ENCODE measurements at regions not wholly inside any gene's neighbourhood (a gene's known extent, or its start where the extent isn't known, plus 50 kb on each side); places are given as distances from the start of the nearest gene placed in this dataset.

GRCh38 chr5:156259618-156260017, 67.3 kb upstream of the SGCD start:
- Mint-ChIP-seq H3K4me1 (ENCODE audit: low read depth) (no peaks in the 10 kb centered on the region), H3K27ac (no peak overlapping the region), H3K27me3 (peaks cover 9% of the 10 kb centered on the region), H3K36me3 (ENCODE audit: low read depth) (no peaks in the 10 kb centered on the region), H3K9me3 (no peaks in the 10 kb centered on the region), H3K4me3 (no peak overlapping the region)
- no peak for DNase-seq
- ChIA-PET CTCF (no interaction called here), POLR2A (no interaction called here)
- no peak overlapping the region for H3K4me3 ChIP-seq (ENCODE audit: low read length)
- no peaks in the 10 kb centered on the region for H3K9me3 ChIP-seq (ENCODE audit: control insufficient read depth in 1 of 2, insufficient read depth in 1 of 2, low read length in 2 of 2)
- TF ChIP-seq, protein P1, sequence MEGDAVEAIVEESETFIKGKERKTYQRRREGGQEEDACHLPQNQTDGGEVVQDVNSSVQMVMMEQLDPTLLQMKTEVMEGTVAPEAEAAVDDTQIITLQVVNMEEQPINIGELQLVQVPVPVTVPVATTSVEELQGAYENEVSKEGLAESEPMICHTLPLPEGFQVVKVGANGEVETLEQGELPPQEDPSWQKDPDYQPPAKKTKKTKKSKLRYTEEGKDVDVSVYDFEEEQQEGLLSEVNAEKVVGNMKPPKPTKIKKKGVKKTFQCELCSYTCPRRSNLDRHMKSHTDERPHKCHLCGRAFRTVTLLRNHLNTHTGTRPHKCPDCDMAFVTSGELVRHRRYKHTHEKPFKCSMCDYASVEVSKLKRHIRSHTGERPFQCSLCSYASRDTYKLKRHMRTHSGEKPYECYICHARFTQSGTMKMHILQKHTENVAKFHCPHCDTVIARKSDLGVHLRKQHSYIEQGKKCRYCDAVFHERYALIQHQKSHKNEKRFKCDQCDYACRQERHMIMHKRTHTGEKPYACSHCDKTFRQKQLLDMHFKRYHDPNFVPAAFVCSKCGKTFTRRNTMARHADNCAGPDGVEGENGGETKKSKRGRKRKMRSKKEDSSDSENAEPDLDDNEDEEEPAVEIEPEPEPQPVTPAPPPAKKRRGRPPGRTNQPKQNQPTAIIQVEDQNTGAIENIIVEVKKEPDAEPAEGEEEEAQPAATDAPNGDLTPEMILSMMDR (IDR thresholded peaks at IDR 0.05), result no peak
- no peaks in the 10 kb centered on the region for H3K4me1 ChIP-seq (ENCODE audit: insufficient read depth, low read length)
- no peaks in the 10 kb centered on the region for H3K27me3 ChIP-seq (ENCODE audit: control insufficient read depth in 1 of 2, insufficient read depth in 2 of 2, low read length in 2 of 2)
- ATAC-seq (ENCODE audit: poor library complexity), result no peak
- no peaks in the 10 kb centered on the region for H3K36me3 ChIP-seq (ENCODE audit: insufficient read depth, low read length)
- intact Hi-C loops (cut with DNase I, micrococcal nuclease), result no loop called here
- H3K27ac ChIP-seq (ENCODE audit: low read depth in 1 of 2, low read length in 2 of 2), result no peak overlapping the region

GRCh38 chr5:156261275-156261939, 65.6 kb upstream of the SGCD start:
- Histone ChIP-seq H3K4me3 (ENCODE audit: low read length) (no peak overlapping the region), H3K36me3 (ENCODE audit: insufficient read depth, low read length) (no peaks in the 10 kb centered on the region), H3K9me3 (ENCODE audit: control insufficient read depth in 1 of 2, insufficient read depth in 1 of 2, low read length in 2 of 2) (no peaks in the 10 kb centered on the region), H3K4me1 (ENCODE audit: insufficient read depth, low read length) (no peaks in the 10 kb centered on the region), H3K27ac (ENCODE audit: low read depth in 1 of 2, low read length in 2 of 2) (no peak overlapping the region), H3K27me3 (ENCODE audit: control insufficient read depth in 1 of 2, insufficient read depth in 2 of 2, low read length in 2 of 2) (no peaks in the 10 kb centered on the region)
- Mint-ChIP-seq H3K27ac (no peak overlapping the region), H3K27me3 (peaks cover 9% of the 10 kb centered on the region), H3K9me3 (peaks cover 2% of the 10 kb centered on the region), H3K36me3 (ENCODE audit: low read depth) (no peaks in the 10 kb centered on the region), H3K4me3 (no peak overlapping the region), H3K4me1 (ENCODE audit: low read depth) (no peaks in the 10 kb centered on the region)
- DNase-seq (no peak), ATAC-seq (ENCODE audit: poor library complexity) (no peak)
- TF ChIP-seq, protein P1 (IDR thresholded peaks at IDR 0.05), result no peak
- intact Hi-C loops (cut with DNase I, micrococcal nuclease), result no loop called here
- POLR2A ChIA-PET, result no interaction called here
- CTCF ChIA-PET, result no interaction called here

- no peaks in the 10 kb centered on the region for H3K36me3 ChIP-seq (ENCODE audit: insufficient read depth, low read length)
- ATAC-seq (ENCODE audit: poor library complexity) (no peak), DNase-seq (no peak)
- ChIA-PET POLR2A (no interaction called here), CTCF (no interaction called here)
- no peak overlapping the region for H3K27ac ChIP-seq (ENCODE audit: low read depth in 1 of 2, low read length in 2 of 2)
- TF ChIP-seq, protein P1 (IDR thresholded peaks at IDR 0.05), result no peak
- intact Hi-C loops (cut with DNase I, micrococcal nuclease), result no loop called here
- no peak overlapping the region for H3K4me3 ChIP-seq (ENCODE audit: low read length)
- no peaks in the 10 kb centered on the region for H3K27me3 Mint-ChIP-seq
- H3K9me3 ChIP-seq (ENCODE audit: control insufficient read depth in 1 of 2, insufficient read depth in 1 of 2, low read length in 2 of 2), result no peaks in the 10 kb centered on the region
- no peaks in the 10 kb centered on the region for H3K4me1 ChIP-seq (ENCODE audit: insufficient read depth, low read length)
- no peaks in the 10 kb centered on the region for H3K36me3 Mint-ChIP-seq (ENCODE audit: low read depth)
- no peaks in the 10 kb centered on the region for H3K4me1 Mint-ChIP-seq (ENCODE audit: low read depth)
- no peak overlapping the region for H3K27ac Mint-ChIP-seq
- H3K27me3 ChIP-seq (ENCODE audit: control insufficient read depth in 1 of 2, insufficient read depth in 2 of 2, low read length in 2 of 2), result no peaks in the 10 kb centered on the region
- no peak overlapping the region for H3K4me3 Mint-ChIP-seq
- peaks cover 8% of the 10 kb centered on the region for H3K9me3 Mint-ChIP-seq
Measured at GRCh38 chr5:156271569-156271968, 55.4 kb upstream of the SGCD start.
